Neural cell (in vitro differentiated cells): ENCODE measurements at regions not wholly inside any gene's neighbourhood (a gene's known extent, or its start where the extent isn't known, plus 50 kb on each side); places are given as distances from the start of the nearest gene placed in this dataset.

Source experiments
- H2AFZ ChIP-seq: fragments of 200-600, 300-800 bp; sonication (generic), shearing (Covaris generic); 2 replicates; pipeline ENCODE4 v1.6.0; 2014; ENCODE audit warnings: low read depth, mild to moderate bottlenecking, antibody characterized with exemption, low read length, moderate library complexity
- H3F3A ChIP-seq: fragments of 200-600 bp; shearing (Covaris generic); 2 replicates; pipeline ENCODE4 v1.6.1; 2016; ENCODE audit warnings: mild to moderate bottlenecking, moderate library complexity, mixed read lengths, antibody characterized with exemption, low read length; ENCODE audit not compliant: insufficient read depth, poor library complexity, severe bottlenecking
- H3K27ac ChIP-seq: fragments of 200-600, 300-800 bp; sonication (generic), shearing (Covaris generic); 2 replicates; pipeline ENCODE4 v1.5.1; 2014; ENCODE audit warnings: mild to moderate bottlenecking, low read length, moderate library complexity
- H3K27me3 ChIP-seq: fragments of 300-800, 200-600 bp; sonication (generic), shearing (Covaris generic); 2 replicates; pipeline ENCODE4 v1.6.0; 2014; ENCODE audit warnings: mild to moderate bottlenecking, low read depth, low read length, moderate library complexity; ENCODE audit not compliant: insufficient read depth
- H3K36me3 ChIP-seq: fragments of 300-800, 200-600 bp; sonication (generic), shearing (Covaris generic); 2 replicates; pipeline ENCODE4 v1.5.1; 2014; ENCODE audit warnings: mild to moderate bottlenecking, antibody characterized with exemption, low read length, moderate library complexity; ENCODE audit not compliant: insufficient read depth
- H3K4me2 ChIP-seq: fragments of 300-800, 200-600 bp; sonication (generic), shearing (Covaris generic); 2 replicates; pipeline ENCODE4 v1.6.0; 2014; ENCODE audit warnings: mild to moderate bottlenecking, low read length
- H3K4me3 ChIP-seq: fragments of 300-800, 200-600 bp; sonication (generic), shearing (Covaris generic); 2 replicates; pipeline ENCODE4 v1.5.1; 2014; ENCODE audit warnings: mild to moderate bottlenecking, low read length, moderate library complexity
- H3K79me2 ChIP-seq: fragments of 200-600 bp; shearing (Covaris generic); replicated peaks from 2 replicates; pipeline ENCODE4 v1.6.0; 2014; ENCODE audit warnings: mild to moderate bottlenecking, low read length, moderate library complexity; ENCODE audit not compliant: insufficient read depth
- H3K9ac ChIP-seq: fragments of 300-800, 200-600 bp; sonication (generic), shearing (Covaris generic); 2 replicates; pipeline ENCODE4 v1.6.1; 2016; ENCODE audit warnings: mild to moderate bottlenecking, low read length, mixed read lengths
- H3K9me2 ChIP-seq: fragments of 200-600 bp; shearing (Covaris generic); 2 replicates; pipeline ENCODE4 v1.6.1; 2016; ENCODE audit warnings: mild to moderate bottlenecking, low read length, mixed read lengths; ENCODE audit not compliant: insufficient read depth
- H3K9me3 ChIP-seq: fragments of 200-600, 300-800 bp; sonication (generic), shearing (Covaris generic); 2 replicates; pipeline ENCODE4 v1.6.1; 2016; ENCODE audit warnings: mild to moderate bottlenecking, mixed run types, low read length, moderate library complexity, mixed read lengths
- H4K20me1 ChIP-seq: fragments of 200-600 bp; shearing (Covaris generic); 2 replicates; pipeline ENCODE4 v1.6.1; 2016; ENCODE audit warnings: mild to moderate bottlenecking, mixed run types; ENCODE audit not compliant: insufficient read depth
- EP300 ChIP-seq: fragments of 450-650 bp; conservative IDR thresholded peaks from 2 replicates; pipeline ENCODE4 v1.6.1; 2014; ENCODE audit warnings: antibody characterized with exemption, mild to moderate bottlenecking, moderate library complexity; ENCODE audit not compliant: poor library complexity, severe bottlenecking
- EZH2 ChIP-seq: fragments of 200-600, 300-800 bp; shearing (Covaris generic), sonication (generic); IDR thresholded peaks from 2 replicates; pipeline ENCODE4 v1.6.1; 2014; ENCODE audit warnings: antibody characterized with exemption, low read length, borderline replicate concordance, mild to moderate bottlenecking; ENCODE audit not compliant: insufficient read depth, poor library complexity, severe bottlenecking
- MXI1 ChIP-seq: fragments of 450-650 bp; conservative IDR thresholded peaks from 2 replicates; pipeline ENCODE4 v1.6.1; 2014; ENCODE audit warnings: antibody characterized with exemption, mild to moderate bottlenecking; ENCODE audit not compliant: poor library complexity, severe bottlenecking
- POLR2AphosphoS5 ChIP-seq: IDR thresholded peaks from 2 replicates; pipeline ENCODE4 v1.6.1; 2012
- RAD21 ChIP-seq: fragments of 450-650 bp; conservative IDR thresholded peaks from 2 replicates; pipeline ENCODE4 v1.6.1; 2014; ENCODE audit warnings: antibody characterized with exemption, mild to moderate bottlenecking, moderate library complexity
- SMC3 ChIP-seq: fragments of 450-650 bp; conservative IDR thresholded peaks from 2 replicates; pipeline ENCODE4 v1.6.1; 2014; ENCODE audit warnings: antibody characterized with exemption, mild to moderate bottlenecking, moderate library complexity; ENCODE audit not compliant: poor library complexity
- TAF1 ChIP-seq: IDR thresholded peaks from 2 replicates; pipeline ENCODE4 v1.6.1; 2012; ENCODE audit warnings: low read depth
- TF ChIP-seq, protein P1 (sequence below): IDR thresholded peaks from 2 replicates; pipeline ENCODE4 v1.6.1; 2012; ENCODE audit warnings: borderline replicate concordance
- TF ChIP-seq, protein P2 (sequence below): fragments of 450-650 bp; IDR thresholded peaks from 2 replicates; pipeline ENCODE4 v1.5.1; 2014; ENCODE audit warnings: antibody characterized with exemption, mild to moderate bottlenecking, moderate library complexity; ENCODE audit not compliant: poor library complexity, severe bottlenecking

DNA sequence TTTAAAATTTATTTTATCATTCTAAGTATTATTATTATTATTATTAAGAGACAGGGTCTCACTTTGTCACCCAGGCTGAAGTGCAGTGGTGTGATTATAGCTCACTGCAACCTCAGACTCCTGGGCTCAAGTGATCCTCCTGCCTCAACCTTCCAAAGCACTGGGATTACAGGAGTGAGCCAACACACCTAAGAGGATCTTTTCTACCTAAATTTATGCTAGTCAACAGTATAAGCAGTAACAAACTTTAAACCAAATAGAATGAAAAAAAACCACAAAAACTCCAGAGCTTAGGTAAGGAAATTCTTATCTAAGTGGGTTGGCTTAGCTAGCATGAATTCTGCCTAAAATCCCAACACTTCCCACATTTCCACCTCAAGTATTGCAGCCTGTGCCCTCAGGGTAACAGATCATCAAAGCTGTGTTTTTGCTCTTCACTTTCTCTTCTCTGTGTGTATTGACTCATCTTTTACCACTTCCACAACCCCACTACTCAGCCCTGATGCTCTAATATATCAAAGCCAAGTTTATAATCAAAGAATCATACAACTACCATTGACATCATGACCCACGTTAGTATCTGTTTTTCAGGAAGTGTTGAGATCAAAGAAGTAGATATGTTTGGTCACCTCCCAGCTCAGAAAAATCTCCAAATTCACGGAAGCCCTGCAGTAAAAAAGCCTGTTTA lies 93.7 kb upstream of the SPON1 start:
- Histone ChIP-seq H3F3A (no peaks in the 10 kb centered on the region), H3K9me3 (no peaks in the 10 kb centered on the region), H4K20me1 (no peaks in the 10 kb centered on the region), H3K79me2 (no peaks in the 10 kb centered on the region), H3K27me3 (no peaks in the 10 kb centered on the region), H3K9ac (no peak overlapping the region), H3K4me2 (no peak overlapping the region), H3K9me2 (no peaks in the 10 kb centered on the region), H2AFZ (no peak overlapping the region), H3K27ac (no peak overlapping the region), H3K36me3 (no peaks in the 10 kb centered on the region), H3K4me3 (no peak overlapping the region)
- TF ChIP-seq, protein P1, sequence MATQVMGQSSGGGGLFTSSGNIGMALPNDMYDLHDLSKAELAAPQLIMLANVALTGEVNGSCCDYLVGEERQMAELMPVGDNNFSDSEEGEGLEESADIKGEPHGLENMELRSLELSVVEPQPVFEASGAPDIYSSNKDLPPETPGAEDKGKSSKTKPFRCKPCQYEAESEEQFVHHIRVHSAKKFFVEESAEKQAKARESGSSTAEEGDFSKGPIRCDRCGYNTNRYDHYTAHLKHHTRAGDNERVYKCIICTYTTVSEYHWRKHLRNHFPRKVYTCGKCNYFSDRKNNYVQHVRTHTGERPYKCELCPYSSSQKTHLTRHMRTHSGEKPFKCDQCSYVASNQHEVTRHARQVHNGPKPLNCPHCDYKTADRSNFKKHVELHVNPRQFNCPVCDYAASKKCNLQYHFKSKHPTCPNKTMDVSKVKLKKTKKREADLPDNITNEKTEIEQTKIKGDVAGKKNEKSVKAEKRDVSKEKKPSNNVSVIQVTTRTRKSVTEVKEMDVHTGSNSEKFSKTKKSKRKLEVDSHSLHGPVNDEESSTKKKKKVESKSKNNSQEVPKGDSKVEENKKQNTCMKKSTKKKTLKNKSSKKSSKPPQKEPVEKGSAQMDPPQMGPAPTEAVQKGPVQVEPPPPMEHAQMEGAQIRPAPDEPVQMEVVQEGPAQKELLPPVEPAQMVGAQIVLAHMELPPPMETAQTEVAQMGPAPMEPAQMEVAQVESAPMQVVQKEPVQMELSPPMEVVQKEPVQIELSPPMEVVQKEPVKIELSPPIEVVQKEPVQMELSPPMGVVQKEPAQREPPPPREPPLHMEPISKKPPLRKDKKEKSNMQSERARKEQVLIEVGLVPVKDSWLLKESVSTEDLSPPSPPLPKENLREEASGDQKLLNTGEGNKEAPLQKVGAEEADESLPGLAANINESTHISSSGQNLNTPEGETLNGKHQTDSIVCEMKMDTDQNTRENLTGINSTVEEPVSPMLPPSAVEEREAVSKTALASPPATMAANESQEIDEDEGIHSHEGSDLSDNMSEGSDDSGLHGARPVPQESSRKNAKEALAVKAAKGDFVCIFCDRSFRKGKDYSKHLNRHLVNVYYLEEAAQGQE: no peak
- TF ChIP-seq SMC3: no peak
- TF ChIP-seq TAF1: no peak
- TF ChIP-seq EZH2: no peak
- no peak for TF ChIP-seq RAD21
- TF ChIP-seq POLR2AphosphoS5: no peak
- TF ChIP-seq EP300: no peak
- TF ChIP-seq, protein P2, sequence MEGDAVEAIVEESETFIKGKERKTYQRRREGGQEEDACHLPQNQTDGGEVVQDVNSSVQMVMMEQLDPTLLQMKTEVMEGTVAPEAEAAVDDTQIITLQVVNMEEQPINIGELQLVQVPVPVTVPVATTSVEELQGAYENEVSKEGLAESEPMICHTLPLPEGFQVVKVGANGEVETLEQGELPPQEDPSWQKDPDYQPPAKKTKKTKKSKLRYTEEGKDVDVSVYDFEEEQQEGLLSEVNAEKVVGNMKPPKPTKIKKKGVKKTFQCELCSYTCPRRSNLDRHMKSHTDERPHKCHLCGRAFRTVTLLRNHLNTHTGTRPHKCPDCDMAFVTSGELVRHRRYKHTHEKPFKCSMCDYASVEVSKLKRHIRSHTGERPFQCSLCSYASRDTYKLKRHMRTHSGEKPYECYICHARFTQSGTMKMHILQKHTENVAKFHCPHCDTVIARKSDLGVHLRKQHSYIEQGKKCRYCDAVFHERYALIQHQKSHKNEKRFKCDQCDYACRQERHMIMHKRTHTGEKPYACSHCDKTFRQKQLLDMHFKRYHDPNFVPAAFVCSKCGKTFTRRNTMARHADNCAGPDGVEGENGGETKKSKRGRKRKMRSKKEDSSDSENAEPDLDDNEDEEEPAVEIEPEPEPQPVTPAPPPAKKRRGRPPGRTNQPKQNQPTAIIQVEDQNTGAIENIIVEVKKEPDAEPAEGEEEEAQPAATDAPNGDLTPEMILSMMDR: no peak
- no peak for TF ChIP-seq MXI1

DNA sequence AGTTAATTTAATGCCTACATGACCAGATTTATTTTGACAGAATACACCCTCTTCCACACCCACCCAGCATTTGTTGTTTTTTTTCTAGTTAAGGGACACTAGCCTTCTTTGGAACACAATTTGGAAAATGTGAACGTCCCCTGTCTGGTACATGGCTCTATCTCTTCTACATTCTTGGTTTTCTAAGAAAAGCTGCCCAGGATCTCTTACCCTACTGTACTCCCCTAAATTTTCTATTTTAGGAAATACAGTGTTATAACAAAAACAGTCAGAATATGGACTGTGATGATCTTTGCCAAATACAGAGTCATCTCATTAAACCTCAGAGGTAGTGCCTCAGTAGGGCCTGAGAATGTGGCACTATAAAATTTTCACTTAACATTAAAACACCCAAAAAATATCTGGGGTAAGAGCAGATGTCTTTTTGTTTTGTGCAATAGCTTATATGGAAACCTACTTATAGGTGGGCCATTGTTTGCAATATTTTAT lies 93.1 kb upstream of the SPON1 start:
- Histone ChIP-seq H4K20me1 (no peaks in the 10 kb centered on the region), H2AFZ (no peak overlapping the region), H3K27ac (no peak overlapping the region), H3K9ac (no peak overlapping the region), H3K9me2 (no peaks in the 10 kb centered on the region), H3K36me3 (no peaks in the 10 kb centered on the region), H3K4me3 (no peak overlapping the region), H3K4me2 (no peak overlapping the region), H3F3A (no peaks in the 10 kb centered on the region), H3K27me3 (no peaks in the 10 kb centered on the region), H3K9me3 (no peaks in the 10 kb centered on the region), H3K79me2 (no peaks in the 10 kb centered on the region)
- TF ChIP-seq, protein P2: no peak
- TF ChIP-seq, protein P1: no peak
- TF ChIP-seq MXI1 (no peak), SMC3 (no peak), TAF1 (no peak), EP300 (no peak), RAD21 (no peak), EZH2 (no peak), POLR2AphosphoS5 (no peak)
